GM12878 (cell line): ENCODE measurements at regions not wholly inside any gene's neighbourhood (a gene's known extent, or its start where the extent isn't known, plus 50 kb on each side); places are given as distances from the start of the nearest gene placed in this dataset.

Source experiments
- ATAC-seq: fragments of 200-7000 bp; cut with Tn5 transposase; 3 replicates; pipeline ENCODE4 v1.9.1; 2020; ENCODE audit warnings: mild to moderate bottlenecking, moderate library complexity
- BruUV-seq: library from RNA; stranded (reverse); fragments of 400-500 nt; replicated peaks from 2 replicates; lab custom pipeline; 2021; lab: Mats Ljungman, UMichigan
- CTCF ChIA-PET: fragments of 300-600 bp; sonication (Branson Sonifier 250); formaldehyde crosslinking; extraction: SDS; loops from one replicate; lab custom pipeline; 2021; ENCODE audit warnings: inconsistent platforms; lab: Yijun Ruan, JAX
- POLR2A ChIA-PET: fragments of 350-600 bp; formaldehyde crosslinking; extraction: SDS; loops from one replicate; lab custom pipeline; 2021; ENCODE audit warnings: inconsistent platforms; lab: Charles Lee
- RAD21 ChIA-PET: fragments of 300-600 bp; sonication (Branson Sonifier 250); formaldehyde crosslinking; loops from one replicate; lab custom pipeline; 2023; ENCODE audit warnings: antibody characterized with exemption; ENCODE audit not compliant: unreplicated experiment; lab: Charles Lee
- SMC1A ChIA-PET: fragments of 300-600 bp; sonication (Branson Sonifier 250); formaldehyde crosslinking; loops from one replicate; lab custom pipeline; 2023; ENCODE audit not compliant: unreplicated experiment, uncharacterized antibody; lab: Charles Lee
- DNase-seq: peaks from one replicate; pipeline ENCODE4 v3.0.0-alpha.2; 2011; ENCODE audit warnings: low read depth, low spot score
- FAIRE-seq: peaks from 3 replicates; lab custom pipeline; 2011; peaks lifted over from hg19 to GRCh38; lab: Jason Lieb, UNC
- H2AFZ ChIP-seq: 2 replicates; pipeline ENCODE4 v1.6.0; 2011; ENCODE audit warnings: low read depth, low read length, control low read depth; ENCODE audit not compliant: control insufficient read depth
- H3K27ac ChIP-seq: 2 replicates; pipeline ENCODE4 v1.5.1; 2011; ENCODE audit warnings: control low read depth; ENCODE audit not compliant: control insufficient read depth, insufficient read depth
- H3K27me3 ChIP-seq, 2 experiments: replicated peaks in 1 of 2; 2 replicates each; pipeline versions ENCODE4 v1.6.0 to v1.6.1; 2011; ENCODE audit warnings: low read length in 1 of 2; ENCODE audit not compliant: control insufficient read depth in 2 of 2, insufficient read depth in 2 of 2
- H3K36me3 ChIP-seq, 2 experiments: 2 replicates each; pipeline ENCODE4 v1.5.1; 2011; ENCODE audit warnings: low read length in 1 of 2; ENCODE audit not compliant: control insufficient read depth in 2 of 2, insufficient read depth in 2 of 2
- H3K4me1 ChIP-seq: 2 replicates; pipeline ENCODE4 v1.6.1; 2011; ENCODE audit warnings: mild to moderate bottlenecking, low read length, moderate library complexity, mixed read lengths; ENCODE audit not compliant: control insufficient read depth, insufficient read depth
- H3K4me2 ChIP-seq: 2 replicates; pipeline ENCODE4 v1.6.0; 2011; ENCODE audit warnings: control low read depth; ENCODE audit not compliant: control insufficient read depth, insufficient read depth
- H3K4me3 ChIP-seq: fragments of 200-600 bp; sonication (generic); 2 replicates; pipeline ENCODE4 v1.5.1; 2016
- H3K79me2 ChIP-seq: 2 replicates; pipeline ENCODE4 v1.6.0; 2011; ENCODE audit warnings: low read length; ENCODE audit not compliant: control insufficient read depth, insufficient read depth
- H3K9ac ChIP-seq: 2 replicates; pipeline ENCODE4 v1.8.0; 2011; ENCODE audit warnings: low read length, control low read depth, mixed read lengths; ENCODE audit not compliant: control insufficient read depth, insufficient read depth
- H3K9me3 ChIP-seq: replicated peaks from 3 replicates; pipeline ENCODE4 v1.5.1; 2011; ENCODE audit warnings: mild to moderate bottlenecking, low read length; ENCODE audit not compliant: control insufficient read depth, insufficient read depth
- H4K20me1 ChIP-seq: 2 replicates; pipeline ENCODE4 v1.6.0; 2011; ENCODE audit not compliant: control insufficient read depth, insufficient read depth
- CHD1 ChIP-seq: IDR thresholded peaks from 2 replicates; pipeline ENCODE4 v1.6.1; 2012; ENCODE audit warnings: low read depth, low read length, improper control_type of control experiment
- CHD4 ChIP-seq: fragments of 200-600 bp; sonication (generic); IDR thresholded peaks from 2 replicates; pipeline ENCODE4 v1.6.1; 2016; ENCODE audit warnings: mild to moderate bottlenecking
- GATAD2B ChIP-seq: fragments of 450-650 bp; conservative IDR thresholded peaks from 2 replicates; pipeline ENCODE4 v1.6.1; 2017; ENCODE audit warnings: low read depth, mild to moderate bottlenecking, moderate library complexity
- JUNB ChIP-seq: IDR thresholded peaks from 2 replicates; pipeline ENCODE4 v1.6.1; 2016; ENCODE audit warnings: antibody characterized with exemption, mild to moderate bottlenecking
- NR2C1 ChIP-seq: fragments of 450-650 bp; IDR thresholded peaks from 2 replicates; pipeline ENCODE4 v1.6.1; 2017; ENCODE audit warnings: antibody characterized with exemption, mild to moderate bottlenecking, moderate library complexity
- POLR2AphosphoS2 ChIP-seq: IDR thresholded peaks from 2 replicates; pipeline ENCODE4 v1.6.1; 2011; ENCODE audit warnings: low read depth, mild to moderate bottlenecking, low read length, improper control_type of control experiment, moderate library complexity
- POU2F2 ChIP-seq: IDR thresholded peaks from 3 replicates; pipeline ENCODE4 v1.6.1; 2011; ENCODE audit warnings: low read depth, mild to moderate bottlenecking, low read length, borderline replicate concordance
- SIX5 ChIP-seq: IDR thresholded peaks from 2 replicates; pipeline ENCODE4 v1.6.1; 2011; ENCODE audit warnings: mild to moderate bottlenecking, low read depth, low read length, moderate library complexity; ENCODE audit not compliant: severe bottlenecking
- SMAD1 ChIP-seq: fragments of 450-650 bp; IDR thresholded peaks from 2 replicates; pipeline ENCODE4 v1.6.1; 2018; ENCODE audit warnings: mild to moderate bottlenecking, low read depth; ENCODE audit not compliant: partially characterized antibody
- SMAD5 ChIP-seq: IDR thresholded peaks from 2 replicates; pipeline ENCODE4 v1.6.1; 2016; ENCODE audit warnings: antibody characterized with exemption, low read depth
- SMC3 ChIP-seq: IDR thresholded peaks from 2 replicates; pipeline ENCODE4 v1.6.1; 2011; ENCODE audit warnings: low read length, improper control_type of control experiment, borderline replicate concordance
- SRF ChIP-seq, 2 experiments: IDR thresholded peaks; 2 replicates each; pipeline ENCODE4 v1.6.1; 2011; ENCODE audit warnings: low read depth in 2 of 2, low read length in 2 of 2, mild to moderate bottlenecking in 1 of 2, moderate library complexity in 1 of 2
- ZNF207 ChIP-seq: fragments of 450-650 bp; IDR thresholded peaks from 2 replicates; pipeline ENCODE4 v1.6.1; 2014; ENCODE audit warnings: antibody characterized with exemption, mild to moderate bottlenecking, borderline replicate concordance
- ZNF24 ChIP-seq: fragments of 450-650 bp; IDR thresholded peaks from 2 replicates; pipeline ENCODE4 v1.6.1; 2017; ENCODE audit warnings: antibody characterized with exemption, mild to moderate bottlenecking
- WGBS: methylation state at CpG from one replicate; pipeline ENCODE4 v1.1.6; 2016; ENCODE audit warnings: low lambda C conversion rate; ENCODE audit not compliant: insufficient replicate concordance, insufficient coverage; ENCODE audit errors: missing lambda C conversion rate; 5-methylcytosine and 5-hydroxymethylcytosine counted together
- in situ Hi-C: fragments of 300-500 bp; cut with MboI; formaldehyde crosslinking; loops from 9 replicates; pipeline ENCODE4 v1.14.3; 2018; ENCODE audit warnings: mixed read lengths
- intact Hi-C: fragments of 100-400 bp; cut with micrococcal nuclease; formaldehyde crosslinking; loops from one replicate; pipeline ENCODE4 v1.14.2; 2022; ENCODE audit not compliant: unreplicated experiment
- TF ChIP-seq, protein P1 (sequence below): fragments of 450-650 bp; formaldehyde crosslinking; IDR thresholded peaks from 2 replicates; pipeline ENCODE4 v1.4.0; 2022; ENCODE audit warnings: mild to moderate bottlenecking, moderate library complexity
- TF ChIP-seq, protein P2 (sequence below): fragments of 450-650 bp; IDR thresholded peaks from 2 replicates; pipeline ENCODE4 v1.6.1; 2017; ENCODE audit warnings: mild to moderate bottlenecking, moderate library complexity
- TF ChIP-seq, protein P3 (sequence below): fragments of 450-650 bp; IDR thresholded peaks from 2 replicates; pipeline ENCODE4 v1.6.1; 2017; ENCODE audit warnings: mild to moderate bottlenecking

DNA sequence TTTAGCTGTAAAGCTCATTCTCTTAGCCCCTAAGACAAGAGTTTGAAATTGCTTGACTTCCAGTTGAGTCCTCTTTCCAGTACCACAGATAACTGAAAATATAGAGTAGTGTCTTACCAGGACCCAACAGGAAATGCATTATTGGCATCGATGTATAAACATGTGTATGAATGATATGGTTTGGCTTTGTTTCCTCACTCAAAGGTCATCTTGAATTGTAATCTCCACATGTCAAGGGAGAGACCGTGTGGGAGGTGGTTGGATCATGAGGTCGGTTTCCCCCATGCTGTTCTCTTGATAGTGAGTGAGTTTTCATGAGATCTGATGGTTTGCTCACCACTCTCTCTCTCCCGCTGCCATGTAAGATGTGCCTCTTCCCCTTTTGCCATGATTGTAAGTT is 745.0 kb downstream of the TMEM182 start:
- H3K4me1 ChIP-seq, result no peaks in the 10 kb centered on the region
- no peak overlapping the region for H3K9ac ChIP-seq
- ChIA-PET POLR2A (no interaction called here), SMC1A (interaction anchor here (1.5 kb wide), 1 partner anchor 12 kb away, joined by 4 read pairs; no protein-coding TSS in a partner anchor), RAD21 (no interaction called here), CTCF (no interaction called here)
- DNase-seq (no peak), FAIRE-seq (no peak), ATAC-seq (no peak)
- no TSS peak for BruUV-seq
- no peaks in the 10 kb centered on the region for H3K27me3 ChIP-seq
- H3K27ac ChIP-seq, result no peak overlapping the region
- H2AFZ ChIP-seq, result no peak overlapping the region
- H3K9me3 ChIP-seq, result no peaks in the 10 kb centered on the region
- no peaks in the 10 kb centered on the region for H3K79me2 ChIP-seq
- no peaks in the 10 kb centered on the region for H4K20me1 ChIP-seq
- intact Hi-C loops (no loop called here), in situ Hi-C loops (no loop called here)
- WGBS, result 35% methylated on average over 4 of the region's 4 CpGs
- TF ChIP-seq JUNB (no peak), POLR2AphosphoS2 (no peak), CHD1 (no peak), SIX5 (no peak), SMC3 (no peak), GATAD2B (no peak), SRF (IDR thresholded peaks at IDR 0.05; ENCODE audit: low read depth in 2 of 2, low read length in 2 of 2) (no peak), CHD4 (no peak), SMAD1 (no peak), ZNF24 (no peak), POU2F2 (no peak), SMAD5 (no peak), NR2C1 (no peak), ZNF207 (no peak)
- TF ChIP-seq, protein P1, sequence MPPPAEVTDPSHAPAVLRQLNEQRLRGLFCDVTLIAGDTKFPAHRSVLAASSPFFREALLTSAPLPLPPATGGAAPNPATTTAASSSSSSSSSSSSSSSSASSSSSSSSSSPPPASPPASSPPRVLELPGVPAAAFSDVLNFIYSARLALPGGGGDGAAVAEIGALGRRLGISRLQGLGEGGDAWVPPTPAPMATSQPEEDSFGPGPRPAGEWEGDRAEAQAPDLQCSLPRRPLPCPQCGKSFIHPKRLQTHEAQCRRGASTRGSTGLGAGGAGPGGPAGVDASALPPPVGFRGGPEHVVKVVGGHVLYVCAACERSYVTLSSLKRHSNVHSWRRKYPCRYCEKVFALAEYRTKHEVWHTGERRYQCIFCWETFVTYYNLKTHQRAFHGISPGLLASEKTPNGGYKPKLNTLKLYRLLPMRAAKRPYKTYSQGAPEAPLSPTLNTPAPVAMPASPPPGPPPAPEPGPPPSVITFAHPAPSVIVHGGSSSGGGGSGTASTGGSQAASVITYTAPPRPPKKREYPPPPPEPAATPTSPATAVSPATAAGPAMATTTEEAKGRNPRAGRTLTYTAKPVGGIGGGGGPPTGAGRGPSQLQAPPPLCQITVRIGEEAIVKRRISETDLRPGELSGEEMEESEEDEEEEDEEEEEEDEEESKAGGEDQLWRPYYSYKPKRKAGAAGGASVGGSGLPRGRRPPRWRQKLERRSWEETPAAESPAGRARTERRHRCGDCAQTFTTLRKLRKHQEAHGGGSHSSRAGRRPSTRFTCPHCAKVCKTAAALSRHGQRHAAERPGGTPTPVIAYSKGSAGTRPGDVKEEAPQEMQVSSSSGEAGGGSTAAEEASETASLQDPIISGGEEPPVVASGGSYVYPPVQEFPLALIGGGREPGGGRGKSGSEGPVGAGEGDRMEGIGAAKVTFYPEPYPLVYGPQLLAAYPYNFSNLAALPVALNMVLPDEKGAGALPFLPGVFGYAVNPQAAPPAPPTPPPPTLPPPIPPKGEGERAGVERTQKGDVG, result no peak
- TF ChIP-seq, protein P2, sequence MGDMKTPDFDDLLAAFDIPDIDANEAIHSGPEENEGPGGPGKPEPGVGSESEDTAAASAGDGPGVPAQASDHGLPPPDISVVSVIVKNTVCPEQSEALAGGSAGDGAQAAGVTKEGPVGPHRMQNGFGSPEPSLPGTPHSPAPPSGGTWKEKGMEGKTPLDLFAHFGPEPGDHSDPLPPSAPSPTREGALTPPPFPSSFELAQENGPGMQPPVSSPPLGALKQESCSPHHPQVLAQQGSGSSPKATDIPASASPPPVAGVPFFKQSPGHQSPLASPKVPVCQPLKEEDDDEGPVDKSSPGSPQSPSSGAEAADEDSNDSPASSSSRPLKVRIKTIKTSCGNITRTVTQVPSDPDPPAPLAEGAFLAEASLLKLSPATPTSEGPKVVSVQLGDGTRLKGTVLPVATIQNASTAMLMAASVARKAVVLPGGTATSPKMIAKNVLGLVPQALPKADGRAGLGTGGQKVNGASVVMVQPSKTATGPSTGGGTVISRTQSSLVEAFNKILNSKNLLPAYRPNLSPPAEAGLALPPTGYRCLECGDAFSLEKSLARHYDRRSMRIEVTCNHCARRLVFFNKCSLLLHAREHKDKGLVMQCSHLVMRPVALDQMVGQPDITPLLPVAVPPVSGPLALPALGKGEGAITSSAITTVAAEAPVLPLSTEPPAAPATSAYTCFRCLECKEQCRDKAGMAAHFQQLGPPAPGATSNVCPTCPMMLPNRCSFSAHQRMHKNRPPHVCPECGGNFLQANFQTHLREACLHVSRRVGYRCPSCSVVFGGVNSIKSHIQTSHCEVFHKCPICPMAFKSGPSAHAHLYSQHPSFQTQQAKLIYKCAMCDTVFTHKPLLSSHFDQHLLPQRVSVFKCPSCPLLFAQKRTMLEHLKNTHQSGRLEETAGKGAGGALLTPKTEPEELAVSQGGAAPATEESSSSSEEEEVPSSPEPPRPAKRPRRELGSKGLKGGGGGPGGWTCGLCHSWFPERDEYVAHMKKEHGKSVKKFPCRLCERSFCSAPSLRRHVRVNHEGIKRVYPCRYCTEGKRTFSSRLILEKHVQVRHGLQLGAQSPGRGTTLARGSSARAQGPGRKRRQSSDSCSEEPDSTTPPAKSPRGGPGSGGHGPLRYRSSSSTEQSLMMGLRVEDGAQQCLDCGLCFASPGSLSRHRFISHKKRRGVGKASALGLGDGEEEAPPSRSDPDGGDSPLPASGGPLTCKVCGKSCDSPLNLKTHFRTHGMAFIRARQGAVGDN, result no peak
- TF ChIP-seq, protein P3, sequence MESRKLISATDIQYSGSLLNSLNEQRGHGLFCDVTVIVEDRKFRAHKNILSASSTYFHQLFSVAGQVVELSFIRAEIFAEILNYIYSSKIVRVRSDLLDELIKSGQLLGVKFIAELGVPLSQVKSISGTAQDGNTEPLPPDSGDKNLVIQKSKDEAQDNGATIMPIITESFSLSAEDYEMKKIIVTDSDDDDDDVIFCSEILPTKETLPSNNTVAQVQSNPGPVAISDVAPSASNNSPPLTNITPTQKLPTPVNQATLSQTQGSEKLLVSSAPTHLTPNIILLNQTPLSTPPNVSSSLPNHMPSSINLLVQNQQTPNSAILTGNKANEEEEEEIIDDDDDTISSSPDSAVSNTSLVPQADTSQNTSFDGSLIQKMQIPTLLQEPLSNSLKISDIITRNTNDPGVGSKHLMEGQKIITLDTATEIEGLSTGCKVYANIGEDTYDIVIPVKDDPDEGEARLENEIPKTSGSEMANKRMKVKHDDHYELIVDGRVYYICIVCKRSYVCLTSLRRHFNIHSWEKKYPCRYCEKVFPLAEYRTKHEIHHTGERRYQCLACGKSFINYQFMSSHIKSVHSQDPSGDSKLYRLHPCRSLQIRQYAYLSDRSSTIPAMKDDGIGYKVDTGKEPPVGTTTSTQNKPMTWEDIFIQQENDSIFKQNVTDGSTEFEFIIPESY, result no peak
- H3K36me3 ChIP-seq, result no peaks in the 10 kb centered on the region
- H3K4me2 ChIP-seq, result no peak overlapping the region
- H3K4me3 ChIP-seq, result no peak overlapping the region
